CD14-positive monocyte (primary cell): ENCODE measurements at regions not wholly inside any gene's neighbourhood (a gene's known extent, or its start where the extent isn't known, plus 50 kb on each side); places are given as distances from the start of the nearest gene placed in this dataset.

Experiments
- DNase-seq, 3 donors: peaks; one replicate each; pipeline ENCODE4 v3.0.0-alpha.2; 2011 to 2022
- H2AFZ ChIP-seq: 2 replicates; pipeline ENCODE4 v1.6.0; 2012; ENCODE audit warnings: mild to moderate bottlenecking, low read depth, low read length, inconsistent platforms; ENCODE audit not compliant: insufficient read depth, poor library complexity, severe bottlenecking
- H3K27ac ChIP-seq, 2 donors: 1 replicate in 1 of 2; 2 replicates in 1 of 2; pipeline ENCODE4 v1.5.1; 2012 to 2013; ENCODE audit warnings: low read length in 2 of 2, control low read depth in 1 of 2, inconsistent platforms in 1 of 2, low read depth in 1 of 2, mild to moderate bottlenecking in 1 of 2
- H3K27me3 ChIP-seq, 2 donors: one replicate each; pipeline versions ENCODE4 v1.6.0 to v1.6.1; 2011 to 2013; ENCODE audit warnings: low read length in 2 of 2; ENCODE audit not compliant: control insufficient read depth in 2 of 2, insufficient read depth in 2 of 2
- H3K36me3 ChIP-seq, 2 donors: replicated peaks in 1 of 2; 1 replicate in 1 of 2; 2 replicates in 1 of 2; pipeline versions ENCODE4 v1.5.1 to v1.6.1; 2012 to 2013; ENCODE audit warnings: low read length in 2 of 2, control low read depth in 1 of 2, inconsistent platforms in 1 of 2, mild to moderate bottlenecking in 1 of 2; ENCODE audit not compliant: insufficient read depth in 2 of 2, control insufficient read depth in 1 of 2
- H3K4me1 ChIP-seq, 2 donors: 1 replicate in 1 of 2; 2 replicates in 1 of 2; pipeline versions ENCODE4 v1.5.1 to v1.6.1; 2012 to 2013; ENCODE audit warnings: low read length in 2 of 2, control low read depth in 1 of 2, inconsistent platforms in 1 of 2, mild to moderate bottlenecking in 1 of 2, moderate library complexity in 1 of 2; ENCODE audit not compliant: insufficient read depth in 2 of 2, control insufficient read depth in 1 of 2
- H3K4me2 ChIP-seq: replicated peaks from 2 replicates; pipeline ENCODE3; 2012; ENCODE audit warnings: low read length, moderate library complexity, mild to moderate bottlenecking; ENCODE audit not compliant: poor library complexity, severe bottlenecking; ENCODE audit errors: extremely low read depth
- H3K4me3 ChIP-seq, 3 experiments: fragments of 200-600 bp in 1 of 3; sonication (generic) in 1 of 3; replicated peaks in 1 of 3; 1 replicate in 2 of 3; 2 replicates in 1 of 3; pipeline ENCODE4 v1.5.1; 2011 to 2013; ENCODE audit warnings: low read length in 3 of 3, mild to moderate bottlenecking in 3 of 3, control low read depth in 2 of 3, low read depth in 2 of 3, inconsistent platforms in 1 of 3, moderate library complexity in 1 of 3
- H3K79me2 ChIP-seq: 2 replicates; pipeline ENCODE4 v1.6.0; 2012; ENCODE audit warnings: mild to moderate bottlenecking, control low read depth, inconsistent platforms, low read length, moderate library complexity; ENCODE audit not compliant: insufficient read depth
- H3K9ac ChIP-seq: 2 replicates; pipeline ENCODE4 v1.6.0; 2017; ENCODE audit warnings: low read length, mild to moderate bottlenecking; ENCODE audit not compliant: insufficient read depth, poor library complexity, severe bottlenecking
- H3K9me3 ChIP-seq, 2 donors: replicated peaks in 1 of 2; 1 replicate in 1 of 2; 2 replicates in 1 of 2; pipeline versions ENCODE4 v1.5.1 to v1.6.1; 2012 to 2013; ENCODE audit warnings: low read length in 2 of 2, control low read depth in 1 of 2; ENCODE audit not compliant: control insufficient read depth in 1 of 2, insufficient read depth in 1 of 2
- H4K20me1 ChIP-seq: 2 replicates; pipeline ENCODE4 v1.6.0; 2012; ENCODE audit warnings: mild to moderate bottlenecking, low read length, control low read depth, moderate library complexity; ENCODE audit not compliant: insufficient read depth
- H3K27ac Mint-ChIP-seq, 7 donors: one replicate each; pipeline ENCODE4 v1.8.0; 2020; ENCODE audit warnings: mild to moderate bottlenecking in 7 of 7, mixed read lengths in 7 of 7, moderate library complexity in 6 of 7, inconsistent platforms in 2 of 7
- H3K27me3 Mint-ChIP-seq, 3 donors: one replicate each; pipeline ENCODE4 v1.8.0; 2021 to 2022; ENCODE audit warnings: low read depth in 3 of 3, mild to moderate bottlenecking in 3 of 3, mixed read lengths in 3 of 3, moderate library complexity in 3 of 3, inconsistent platforms in 1 of 3
- H3K36me3 Mint-ChIP-seq, 2 donors: one replicate each; pipeline ENCODE4 v1.8.0; 2020; ENCODE audit warnings: mixed read lengths in 2 of 2, inconsistent platforms in 1 of 2, mild to moderate bottlenecking in 1 of 2
- H3K4me1 Mint-ChIP-seq: one replicate; pipeline ENCODE4 v1.8.0; 2020; ENCODE audit warnings: mild to moderate bottlenecking, mixed read lengths
- H3K4me3 Mint-ChIP-seq, 2 donors: one replicate each; pipeline ENCODE4 v1.8.0; 2020; ENCODE audit warnings: mild to moderate bottlenecking in 2 of 2, mixed read lengths in 2 of 2, moderate library complexity in 1 of 2
- H3K9me3 Mint-ChIP-seq, 7 donors: one replicate each; pipeline ENCODE4 v1.8.0; 2020 to 2022; ENCODE audit warnings: mixed read lengths in 7 of 7, mild to moderate bottlenecking in 6 of 7, moderate library complexity in 6 of 7, inconsistent platforms in 2 of 7
- CTCF ChIP-seq: fragments of 200-600 bp; IDR thresholded peaks from one replicate; pipeline ENCODE4 v1.8.0; 2022; ENCODE audit warnings: antibody characterized with exemption, mild to moderate bottlenecking
- WGBS: methylation state at CpG from one replicate; pipeline ENCODE4 v1.1.5; 2013; ENCODE audit warnings: missing lambda C conversion rate; ENCODE audit not compliant: insufficient coverage; 5-methylcytosine and 5-hydroxymethylcytosine counted together
- intact Hi-C, 2 donors: fragments of 100-400 bp; cut with micrococcal nuclease; formaldehyde crosslinking; loops; one replicate each; pipeline versions ENCODE4 v1.15.0 to v1.15.1; 2023

GRCh38 chr21:32192291-32193097, 86.4 kb downstream of the MIS18A start:
- H3K27me3 ChIP-seq: no peaks in the 10 kb centered on the region
- no peak overlapping the region for H3K9ac ChIP-seq
- H3K27ac ChIP-seq: no peak overlapping the region
- no peaks in the 10 kb centered on the region for H3K4me1 ChIP-seq
- H3K36me3 ChIP-seq: no peaks in the 10 kb centered on the region
- H3K79me2 ChIP-seq: no peaks in the 10 kb centered on the region
- H3K4me3 ChIP-seq: no peak overlapping the region
- intact Hi-C loops: no loop called here
- no peak overlapping the region for H3K4me3 Mint-ChIP-seq
- peaks cover 0 to 2% (median 1%) of the 10 kb centered on the region in 3 donors for H3K27me3 Mint-ChIP-seq
- no peaks in the 10 kb centered on the region for H3K36me3 Mint-ChIP-seq
- no peaks in the 10 kb centered on the region for H4K20me1 ChIP-seq
- DNase-seq: no peak
- H3K9me3 ChIP-seq: peaks cover 0 to 32% of the 10 kb centered on the region in 2 donors
- no peak overlapping the region for H3K27ac Mint-ChIP-seq
- 92% methylated on average over 9 of the region's 13 CpGs for WGBS
- no peak for TF ChIP-seq CTCF
- peaks cover 2 to 26% (median 17%) of the 10 kb centered on the region in 7 donors for H3K9me3 Mint-ChIP-seq
- H3K4me2 ChIP-seq: no peak overlapping the region
- no peaks in the 10 kb centered on the region for H3K4me1 Mint-ChIP-seq
- no peak overlapping the region for H2AFZ ChIP-seq

- intact Hi-C loops: no loop called here
- H3K27me3 Mint-ChIP-seq: peaks cover 0 to 2% (median 1%) of the 10 kb centered on the region in 3 donors
- no peaks in the 10 kb centered on the region for H3K79me2 ChIP-seq
- peaks cover 0 to 31% of the 10 kb centered on the region in 2 donors for H3K9me3 ChIP-seq
- H3K27me3 ChIP-seq: no peaks in the 10 kb centered on the region
- H3K4me3 ChIP-seq: no peak overlapping the region
- no peak overlapping the region for H2AFZ ChIP-seq
- H3K27ac ChIP-seq: no peak overlapping the region
- H3K9me3 Mint-ChIP-seq: peaks cover 4 to 28% (median 11%) of the 10 kb centered on the region in 7 donors
- no peak for DNase-seq
- TF ChIP-seq CTCF: no peak
- no peak overlapping the region for H3K4me3 Mint-ChIP-seq
- H3K36me3 Mint-ChIP-seq: no peaks in the 10 kb centered on the region
- no peaks in the 10 kb centered on the region for H3K4me1 ChIP-seq
- H4K20me1 ChIP-seq: no peaks in the 10 kb centered on the region
- H3K36me3 ChIP-seq: no peaks in the 10 kb centered on the region
- H3K4me2 ChIP-seq: no peak overlapping the region
- no peak overlapping the region for H3K27ac Mint-ChIP-seq
- 75% methylated on average over 4 of the region's 9 CpGs for WGBS
- H3K4me1 Mint-ChIP-seq: no peaks in the 10 kb centered on the region
- no peak overlapping the region for H3K9ac ChIP-seq
Measured at GRCh38 chr21:32190493-32191144, 88.2 kb downstream of the MIS18A start.
